Fibroblast of lung (primary cell): ENCODE measurements at regions not wholly inside any gene's neighbourhood (a gene's known extent, or its start where the extent isn't known, plus 50 kb on each side); places are given as distances from the start of the nearest gene placed in this dataset.

Experiments
- DNase-seq, 2 donors: peaks; one replicate each; pipeline versions ENCODE4 v3.0.0 to v3.0.0-alpha.2; 2010; ENCODE audit warnings: low read depth in 2 of 2
- H2AFZ ChIP-seq: 2 replicates; pipeline ENCODE4 v1.5.1; 2012; ENCODE audit warnings: low read length, control low read depth, inconsistent platforms
- H3K27ac ChIP-seq: 2 replicates; pipeline ENCODE4 v1.5.1; 2011; ENCODE audit warnings: low read length, control low read depth; ENCODE audit not compliant: insufficient read depth
- H3K27me3 ChIP-seq: 2 replicates; pipeline ENCODE4 v1.5.1; 2011; ENCODE audit warnings: mild to moderate bottlenecking, low read length; ENCODE audit not compliant: control insufficient read depth, insufficient read depth
- H3K36me3 ChIP-seq: 2 replicates; pipeline ENCODE4 v1.5.1; 2011; ENCODE audit warnings: low read length; ENCODE audit not compliant: control insufficient read depth, insufficient read depth
- H3K4me1 ChIP-seq: 2 replicates; pipeline ENCODE4 v1.5.1; 2011; ENCODE audit warnings: low read length; ENCODE audit not compliant: control insufficient read depth, insufficient read depth; ENCODE audit errors: extremely low read depth
- H3K4me2 ChIP-seq: 2 replicates; pipeline ENCODE4 v1.5.1; 2011; ENCODE audit warnings: low read length, control low read depth; ENCODE audit not compliant: insufficient read depth; ENCODE audit errors: extremely low read depth
- H3K4me3 ChIP-seq, 4 experiments: fragments of 200-600 bp in 1 of 4; sonication (generic) in 1 of 4; replicated peaks in 1 of 4; 2 replicates each; pipeline ENCODE4 v1.5.1; 2011 to 2016; ENCODE audit warnings: low read length in 4 of 4, low read depth in 3 of 4, mild to moderate bottlenecking in 3 of 4, control low read depth in 2 of 4, inconsistent platforms in 1 of 4, mixed read lengths in 1 of 4; ENCODE audit not compliant: insufficient read depth in 1 of 4; ENCODE audit errors: control extremely low read depth in 1 of 4
- H3K79me2 ChIP-seq: 2 replicates; pipeline ENCODE4 v1.5.1; 2012; ENCODE audit warnings: mild to moderate bottlenecking, low read length, inconsistent platforms; ENCODE audit not compliant: control insufficient read depth, insufficient read depth
- H3K9ac ChIP-seq: 2 replicates; pipeline ENCODE4 v1.5.1; 2011; ENCODE audit warnings: mild to moderate bottlenecking, low read length, control low read depth; ENCODE audit not compliant: insufficient read depth
- H3K9me3 ChIP-seq: 2 replicates; pipeline ENCODE4 v1.5.1; 2012; ENCODE audit warnings: low read depth, low read length; ENCODE audit not compliant: control insufficient read depth, insufficient read depth
- H4K20me1 ChIP-seq: 2 replicates; pipeline ENCODE4 v1.5.1; 2011; ENCODE audit warnings: low read length; ENCODE audit not compliant: control insufficient read depth, insufficient read depth; ENCODE audit errors: extremely low read depth
- EZH2 ChIP-seq: IDR thresholded peaks from 2 replicates; pipeline ENCODE4 v1.5.1; 2012; ENCODE audit warnings: low read length, control low read depth, mild to moderate bottlenecking; ENCODE audit errors: missing control alignments
- TF ChIP-seq, protein P1 (sequence below), 2 donors: IDR thresholded peaks in 1 of 2; conservative IDR thresholded peaks in 1 of 2; 1 replicate in 1 of 2; 2 replicates in 1 of 2; pipeline ENCODE4 v1.5.1; 2011 to 2012; ENCODE audit warnings: low read length in 2 of 2, control low read depth in 1 of 2, inconsistent platforms in 1 of 2, low read depth in 1 of 2, mild to moderate bottlenecking in 1 of 2

DNA sequence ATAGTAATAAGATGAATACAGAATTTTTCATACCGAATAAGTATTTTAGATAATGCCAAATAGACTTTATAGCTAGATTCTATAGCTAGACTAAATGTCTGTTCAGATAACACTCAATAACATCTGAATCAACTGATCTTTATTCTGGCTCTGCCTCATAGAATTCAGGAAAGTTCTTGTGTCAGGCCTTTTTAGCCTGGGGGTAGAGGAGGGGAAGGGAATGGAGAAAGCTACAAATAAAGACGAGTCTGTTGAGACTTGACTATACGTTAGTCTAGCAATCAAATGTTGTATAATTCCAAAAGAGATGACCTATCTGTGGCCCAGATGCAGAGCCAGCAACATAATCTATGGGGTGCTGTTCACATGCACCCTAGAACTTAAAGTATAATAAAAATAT lies 106.6 kb upstream of the ABI3BP start:
- Histone ChIP-seq H3K4me1 (no peaks in the 10 kb centered on the region), H3K27ac (no peak overlapping the region)

DNA sequence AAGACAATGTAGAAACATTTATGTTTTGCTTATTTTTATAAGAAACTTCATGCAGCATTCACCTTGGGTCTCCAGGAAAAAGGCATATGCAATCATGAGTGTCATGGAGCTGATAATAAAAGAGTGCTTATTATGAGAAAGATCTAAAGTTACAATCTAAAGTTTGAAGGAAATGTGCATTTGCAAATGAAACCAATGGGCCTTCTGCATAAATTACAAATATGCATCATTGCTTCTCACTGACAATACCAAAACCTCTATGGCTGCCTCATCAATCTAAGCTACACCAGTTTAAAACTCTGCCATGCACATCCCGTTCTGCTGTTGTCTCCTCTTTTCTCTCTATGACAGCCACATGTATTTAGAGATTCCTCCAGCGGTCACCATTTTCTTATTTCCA lies 103.2 kb upstream of the ABI3BP start:
- TF ChIP-seq EZH2: no peak
- TF ChIP-seq, protein P1, sequence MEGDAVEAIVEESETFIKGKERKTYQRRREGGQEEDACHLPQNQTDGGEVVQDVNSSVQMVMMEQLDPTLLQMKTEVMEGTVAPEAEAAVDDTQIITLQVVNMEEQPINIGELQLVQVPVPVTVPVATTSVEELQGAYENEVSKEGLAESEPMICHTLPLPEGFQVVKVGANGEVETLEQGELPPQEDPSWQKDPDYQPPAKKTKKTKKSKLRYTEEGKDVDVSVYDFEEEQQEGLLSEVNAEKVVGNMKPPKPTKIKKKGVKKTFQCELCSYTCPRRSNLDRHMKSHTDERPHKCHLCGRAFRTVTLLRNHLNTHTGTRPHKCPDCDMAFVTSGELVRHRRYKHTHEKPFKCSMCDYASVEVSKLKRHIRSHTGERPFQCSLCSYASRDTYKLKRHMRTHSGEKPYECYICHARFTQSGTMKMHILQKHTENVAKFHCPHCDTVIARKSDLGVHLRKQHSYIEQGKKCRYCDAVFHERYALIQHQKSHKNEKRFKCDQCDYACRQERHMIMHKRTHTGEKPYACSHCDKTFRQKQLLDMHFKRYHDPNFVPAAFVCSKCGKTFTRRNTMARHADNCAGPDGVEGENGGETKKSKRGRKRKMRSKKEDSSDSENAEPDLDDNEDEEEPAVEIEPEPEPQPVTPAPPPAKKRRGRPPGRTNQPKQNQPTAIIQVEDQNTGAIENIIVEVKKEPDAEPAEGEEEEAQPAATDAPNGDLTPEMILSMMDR (conservative IDR thresholded peaks at IDR 0.05 in 1 of 2, IDR thresholded peaks at IDR 0.05 in 1 of 2; ENCODE audit: low read depth in 1 of 2, low read length in 2 of 2): no peak
- Histone ChIP-seq H3K79me2 (no peaks in the 10 kb centered on the region), H2AFZ (no peak overlapping the region), H3K27ac (no peak overlapping the region), H3K9me3 (no peaks in the 10 kb centered on the region), H3K36me3 (no peaks in the 10 kb centered on the region), H3K4me2 (no peak overlapping the region), H4K20me1 (no peaks in the 10 kb centered on the region), H3K4me3 (no peak overlapping the region), H3K27me3 (no peaks in the 10 kb centered on the region), H3K4me1 (no peaks in the 10 kb centered on the region), H3K9ac (no peak overlapping the region)
- DNase-seq: no peak

More for the DNA sequence above, 106.6 kb upstream of the ABI3BP start:
- H3K4me3 ChIP-seq: no peak overlapping the region
- no peak overlapping the region for H3K9ac ChIP-seq
- no peaks in the 10 kb centered on the region for H3K27me3 ChIP-seq
- H2AFZ ChIP-seq: no peak overlapping the region
- H4K20me1 ChIP-seq: no peaks in the 10 kb centered on the region
- TF ChIP-seq, protein P1 (conservative IDR thresholded peaks at IDR 0.05 in 1 of 2, IDR thresholded peaks at IDR 0.05 in 1 of 2; ENCODE audit: low read depth in 1 of 2, low read length in 2 of 2): no peak
- TF ChIP-seq EZH2: no peak
- no peak overlapping the region for H3K4me2 ChIP-seq
- H3K36me3 ChIP-seq: no peaks in the 10 kb centered on the region
- H3K9me3 ChIP-seq: no peaks in the 10 kb centered on the region
- no peak for DNase-seq
- no peaks in the 10 kb centered on the region for H3K79me2 ChIP-seq

DNA sequence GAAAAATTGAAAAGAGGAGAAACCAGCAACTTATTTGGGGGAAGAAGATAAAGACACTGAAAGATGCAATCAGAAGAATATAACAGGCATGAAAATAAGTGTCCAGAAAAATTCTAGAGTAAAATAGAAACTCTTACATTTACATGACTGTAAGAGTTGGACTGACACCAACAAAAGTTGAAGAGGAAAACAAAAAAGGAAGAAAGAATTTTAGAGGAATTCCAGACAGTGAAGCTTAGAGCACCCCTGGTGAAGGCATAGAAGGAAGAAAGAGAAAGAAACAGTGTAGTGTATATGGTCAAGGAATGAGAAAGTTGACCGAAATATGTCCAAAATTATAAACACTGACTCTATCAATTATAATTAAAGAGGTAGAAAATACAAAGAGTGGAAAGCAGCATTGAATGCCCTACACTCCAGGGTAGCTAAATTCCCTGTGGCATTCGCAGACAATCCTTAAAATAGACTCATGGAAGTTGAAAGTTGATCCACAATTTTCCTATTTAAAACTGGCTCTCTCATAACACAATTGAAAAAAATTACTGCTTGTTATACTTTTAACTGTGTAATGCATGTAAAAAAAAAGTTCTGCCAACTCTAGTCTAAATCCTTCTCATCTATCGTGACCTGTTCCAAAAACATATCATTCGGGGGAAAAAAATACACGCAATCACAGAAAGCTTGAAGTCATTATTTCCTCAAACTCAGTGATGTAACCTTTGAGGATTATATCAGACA lies 102.6 kb upstream of the ABI3BP start:
- Histone ChIP-seq H3K9me3 (no peaks in the 10 kb centered on the region), H3K4me3 (no peak overlapping the region), H4K20me1 (no peaks in the 10 kb centered on the region), H3K9ac (no peak overlapping the region), H3K4me1 (no peaks in the 10 kb centered on the region), H3K4me2 (no peak overlapping the region), H3K36me3 (no peaks in the 10 kb centered on the region), H3K27me3 (no peaks in the 10 kb centered on the region), H3K27ac (no peak overlapping the region), H2AFZ (no peak overlapping the region), H3K79me2 (no peaks in the 10 kb centered on the region)
- peak in 1 of 2 donors; percentile 20 for DNase-seq
- TF ChIP-seq, protein P1 (conservative IDR thresholded peaks at IDR 0.05 in 1 of 2, IDR thresholded peaks at IDR 0.05 in 1 of 2; ENCODE audit: low read depth in 1 of 2, low read length in 2 of 2): no peak
- TF ChIP-seq EZH2: no peak
